HG03565 (cell line): ENCODE measurements at regions not wholly inside any gene's neighbourhood (a gene's known extent, or its start where the extent isn't known, plus 50 kb on each side); places are given as distances from the start of the nearest gene placed in this dataset.

Experiments used
- ATAC-seq: cut with Tn5 transposase; IDR thresholded peaks from one replicate; pipeline ENCODE4 v1.9.1; 2021; ENCODE audit warnings: mild to moderate bottlenecking, moderate library complexity; ENCODE audit not compliant: unreplicated experiment

GRCh38 chr2:195319548-195320412, 337.2 kb upstream of the SLC39A10 start:
- no peak for ATAC-seq

DNA sequence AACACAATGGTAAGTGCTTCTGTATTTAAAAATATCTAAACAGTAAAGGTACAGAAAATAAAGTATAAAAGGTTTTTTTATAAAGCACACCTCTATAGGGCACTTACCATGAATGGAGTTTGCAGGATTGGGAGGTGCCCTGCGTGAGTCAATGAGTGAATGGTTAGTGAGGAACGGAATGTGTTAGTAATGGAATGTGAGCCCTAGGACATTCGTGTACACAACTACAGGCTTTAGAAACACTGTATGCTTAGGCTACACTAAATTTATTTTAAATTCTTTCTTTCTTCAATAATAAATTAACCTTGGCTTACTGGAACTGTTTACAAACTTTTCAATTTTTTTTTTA, 337.9 kb upstream of the SLC39A10 start:
- no peak for ATAC-seq

- ATAC-seq, result no peak
Observed at GRCh38 chr2:195318440-195319111, 338.4 kb upstream of the SLC39A10 start.

GRCh38 chr2:195317550-195317949, 339.5 kb upstream of the SLC39A10 start:
- no peak for ATAC-seq

DNA sequence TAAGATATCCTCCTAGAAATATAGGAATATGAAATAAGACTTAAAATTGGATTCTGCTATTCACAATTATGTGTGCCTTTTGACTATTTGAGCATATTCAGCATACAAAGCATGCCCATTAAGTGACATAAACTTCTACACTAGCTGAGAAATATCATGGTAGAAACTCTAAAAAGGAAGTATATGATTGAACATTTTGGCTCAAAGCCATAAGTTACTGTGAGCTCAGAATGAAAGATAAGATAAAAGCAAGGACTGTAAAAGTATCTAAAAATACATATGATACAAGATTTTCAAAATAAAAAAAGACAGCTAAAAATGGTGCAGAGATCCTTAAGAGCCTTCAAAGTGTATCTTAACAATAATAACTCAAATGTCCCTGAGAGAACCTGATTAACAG, 340.5 kb upstream of the SLC39A10 start:
- ATAC-seq, result no peak

- ATAC-seq, result no peak
Observed at GRCh38 chr2:195313962-195314361, 343.1 kb upstream of the SLC39A10 start.

DNA sequence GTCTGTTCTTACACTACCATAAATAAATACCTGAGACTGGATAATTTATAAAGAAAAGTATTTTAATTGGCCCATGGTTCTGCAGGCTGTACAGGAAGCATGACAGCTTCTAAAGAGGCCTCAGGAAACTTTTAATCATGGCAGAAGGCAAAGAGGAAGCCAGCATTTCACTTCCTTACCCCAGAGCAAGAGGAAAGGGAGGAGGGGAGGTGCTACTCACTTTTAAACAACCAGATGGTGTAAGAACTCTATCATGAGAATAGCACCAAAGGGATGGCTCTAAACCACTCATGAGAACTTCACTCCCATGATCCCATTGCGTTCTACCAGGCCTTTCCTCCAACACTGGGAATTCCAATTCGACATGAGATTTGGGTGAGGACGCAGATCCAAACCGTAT, 344.4 kb upstream of the SLC39A10 start:
- ATAC-seq, result no peak

- ATAC-seq, result no peak
Observed at GRCh38 chr2:195308163-195308562, 348.9 kb upstream of the SLC39A10 start.

DNA sequence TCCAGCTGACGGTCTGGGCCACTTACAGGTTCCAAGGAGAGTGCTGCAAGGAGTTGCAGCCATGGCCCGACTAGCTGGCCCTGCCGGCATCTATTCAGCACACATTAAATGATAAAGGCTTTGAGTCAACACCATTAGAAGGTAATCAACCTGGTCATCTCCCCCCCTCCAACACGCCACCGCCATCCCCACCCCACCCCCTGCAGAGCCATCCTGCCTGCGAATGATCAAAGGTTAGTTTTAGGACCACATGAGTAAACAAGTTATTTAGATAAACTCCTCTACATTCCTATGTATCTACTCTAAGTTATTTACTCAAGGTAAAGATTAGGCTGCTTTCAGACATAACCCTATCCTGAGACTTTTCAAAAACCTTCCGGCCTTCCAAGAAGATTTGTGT, 349.3 kb upstream of the SLC39A10 start:
- no peak for ATAC-seq

- ATAC-seq, result no peak
Observed at GRCh38 chr2:195304310-195304709, 352.7 kb upstream of the SLC39A10 start.

- no peak for ATAC-seq
Observed at GRCh38 chr2:195300631-195301030, 356.4 kb upstream of the SLC39A10 start.

DNA sequence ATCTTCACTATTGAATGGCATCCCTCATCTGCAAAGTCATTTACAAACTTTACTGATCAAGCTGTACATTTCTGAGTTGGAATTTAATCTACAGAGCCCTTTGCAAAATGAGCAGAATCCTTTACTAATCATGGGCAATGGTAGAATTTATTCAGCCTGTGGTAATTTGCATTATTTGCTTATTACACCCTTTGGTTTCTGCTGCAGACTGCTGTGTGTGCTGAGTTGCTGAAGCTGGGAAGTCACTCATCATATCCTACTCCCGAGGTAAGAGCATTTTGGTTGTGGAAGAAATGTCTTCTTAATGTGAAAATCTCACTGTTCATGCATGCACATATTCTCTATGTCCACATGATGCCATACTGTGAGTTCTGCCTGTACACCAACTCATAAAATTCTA, 357.4 kb upstream of the SLC39A10 start:
- no peak for ATAC-seq

DNA sequence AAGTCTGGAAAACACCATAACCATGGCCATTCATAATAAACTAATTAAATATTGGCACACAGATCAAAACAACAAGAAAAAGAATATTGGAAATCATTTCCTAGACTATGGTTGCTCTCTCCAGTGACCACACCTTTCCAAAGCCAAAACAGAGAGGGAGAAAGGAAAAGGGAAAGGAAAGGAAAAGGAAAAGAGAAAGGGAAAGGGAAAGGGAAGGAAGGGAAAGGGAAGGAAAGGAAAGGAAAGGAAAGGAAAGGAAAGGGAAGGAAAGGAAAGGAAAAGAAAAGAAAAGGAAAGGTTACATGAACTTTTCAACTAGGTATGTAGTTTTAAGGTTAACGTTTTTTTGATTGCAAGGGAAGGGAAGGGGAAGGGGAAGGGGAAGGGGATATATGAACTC, 360.5 kb upstream of the SLC39A10 start:
- ATAC-seq, result no peak

- no peak for ATAC-seq
Observed at GRCh38 chr2:195289081-195289480, 367.9 kb upstream of the SLC39A10 start.

GRCh38 chr2:195279840-195280427, 377.1 kb upstream of the SLC39A10 start:
- ATAC-seq, result no peak

GRCh38 chr2:195270466-195271039, 386.5 kb upstream of the SLC39A10 start:
- no peak for ATAC-seq

DNA sequence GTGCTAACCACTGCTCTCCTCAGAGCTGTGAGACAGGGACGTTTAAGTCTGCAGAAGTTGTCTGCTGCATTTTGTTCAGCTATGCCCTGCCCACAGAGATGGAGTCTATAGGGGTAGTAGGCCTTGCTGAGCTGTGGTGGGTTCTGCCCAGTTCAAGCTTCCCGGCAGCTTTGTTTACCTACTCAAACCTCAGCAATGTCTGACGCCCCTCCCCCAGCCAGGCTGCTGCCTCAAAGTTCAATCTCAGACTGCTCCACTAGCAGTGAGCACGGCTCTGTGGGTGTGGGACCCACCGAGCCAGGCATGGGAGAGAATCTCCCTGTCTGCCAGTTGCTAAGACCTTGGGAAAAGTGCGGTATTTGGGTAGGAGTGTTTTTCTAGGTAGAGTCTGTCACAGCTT, 387.8 kb upstream of the SLC39A10 start:
- no peak for ATAC-seq

- ATAC-seq, result no peak
Observed at GRCh38 chr2:195257979-195258378, 399.0 kb upstream of the SLC39A10 start.

DNA sequence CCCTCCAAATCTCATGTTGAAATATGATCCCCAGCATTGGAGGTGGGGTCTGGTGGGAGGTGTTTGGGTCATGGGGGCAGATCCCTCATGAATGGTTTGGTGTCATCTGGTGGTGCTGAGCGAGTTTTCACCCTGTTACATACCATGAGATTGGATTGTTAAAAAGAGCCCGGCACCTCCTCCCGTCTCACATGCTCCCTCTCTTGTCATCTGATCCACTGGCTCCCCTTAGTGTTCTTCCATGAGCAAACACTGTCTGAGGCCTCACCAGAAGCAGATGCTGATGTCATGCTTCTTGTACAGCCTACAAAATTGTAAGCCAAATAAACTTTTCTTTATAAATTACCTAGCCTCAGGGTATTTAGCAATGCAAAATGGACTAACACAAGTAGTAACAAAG, 405.0 kb upstream of the SLC39A10 start:
- no peak for ATAC-seq

DNA sequence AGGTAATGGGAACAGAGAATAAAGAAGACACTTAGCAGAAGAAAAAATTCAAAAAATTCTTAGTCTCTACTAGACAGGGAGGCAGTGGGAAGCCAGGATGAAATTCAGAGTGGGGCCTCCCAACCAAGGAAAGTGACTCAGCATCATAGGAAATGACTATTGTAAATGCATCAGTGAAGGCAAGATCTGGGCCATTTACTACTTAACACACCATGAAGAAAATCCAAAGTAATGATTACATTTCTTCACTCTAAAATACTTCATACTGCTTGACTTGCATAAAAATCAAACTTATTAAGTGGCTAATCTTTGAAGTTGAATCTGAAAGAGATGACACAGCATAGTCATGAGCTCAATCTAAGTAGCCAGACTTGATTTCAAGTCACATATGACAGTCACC, 405.8 kb upstream of the SLC39A10 start:
- ATAC-seq, result no peak

- no peak for ATAC-seq
Observed at GRCh38 chr2:195238826-195239225, 418.2 kb upstream of the SLC39A10 start.

- no peak for ATAC-seq
Observed at GRCh38 chr2:195238379-195238778, 418.6 kb upstream of the SLC39A10 start.
